GM12872 (cell line): ENCODE measurements at regions not wholly inside any gene's neighbourhood (a gene's known extent, or its start where the extent isn't known, plus 50 kb on each side); places are given as distances from the start of the nearest gene placed in this dataset.

ENCODE experiments used
- CTCF ChIP-seq: IDR thresholded peaks from 3 replicates; pipeline ENCODE4 v1.5.1; 2011; ENCODE audit warnings: low read depth, mild to moderate bottlenecking, low read length, moderate library complexity; ENCODE audit not compliant: insufficient read depth

DNA sequence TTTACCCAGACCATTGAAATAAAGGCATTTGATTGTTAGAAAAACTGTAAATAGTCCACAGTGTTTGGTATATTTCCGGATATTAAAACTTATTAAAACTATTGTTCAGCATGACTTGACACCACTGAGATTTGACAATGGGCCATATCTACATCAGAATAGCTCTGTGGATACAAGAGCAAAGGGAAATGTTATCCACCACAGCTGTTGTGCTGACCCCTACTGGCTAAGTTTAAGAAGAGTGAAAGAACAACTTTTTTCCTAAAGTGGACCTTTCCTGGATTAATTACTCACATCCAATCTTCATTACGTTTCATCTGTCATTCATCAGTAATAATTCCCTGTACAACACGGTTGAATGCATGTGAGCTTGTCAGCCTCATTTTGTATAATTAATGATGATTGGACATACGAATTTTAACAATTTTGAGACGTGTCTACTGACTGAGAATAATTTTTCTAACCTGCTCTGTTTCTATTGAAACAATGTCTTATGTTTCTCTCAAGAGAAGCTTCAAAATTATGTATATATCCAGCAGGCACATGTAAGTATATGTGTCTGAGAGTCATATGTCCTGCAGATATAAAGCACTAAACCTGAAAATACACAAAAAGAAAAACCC lies 1952.6 kb downstream of the MAT2B start:
- TF ChIP-seq CTCF, result peak; percentile 45

DNA sequence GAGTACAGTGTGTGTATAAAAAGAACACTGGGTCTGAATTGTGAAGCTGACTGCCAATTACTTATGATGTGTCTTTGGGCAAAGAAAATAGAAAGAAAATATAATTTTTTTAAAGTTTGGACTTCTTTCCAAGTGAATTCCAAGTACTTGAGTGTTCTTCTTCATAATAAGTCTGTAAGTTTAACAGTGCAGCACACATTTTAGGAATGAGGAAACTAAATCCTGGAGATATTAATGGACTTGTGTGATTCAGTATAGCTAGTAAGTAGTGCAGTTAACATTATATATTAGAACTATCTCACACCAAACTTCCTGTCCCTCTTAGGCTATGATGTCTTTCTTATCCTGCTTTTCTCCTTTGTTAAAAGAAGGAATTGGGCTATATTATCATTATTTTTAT lies 1953.8 kb downstream of the MAT2B start:
- no peak for TF ChIP-seq CTCF

DNA sequence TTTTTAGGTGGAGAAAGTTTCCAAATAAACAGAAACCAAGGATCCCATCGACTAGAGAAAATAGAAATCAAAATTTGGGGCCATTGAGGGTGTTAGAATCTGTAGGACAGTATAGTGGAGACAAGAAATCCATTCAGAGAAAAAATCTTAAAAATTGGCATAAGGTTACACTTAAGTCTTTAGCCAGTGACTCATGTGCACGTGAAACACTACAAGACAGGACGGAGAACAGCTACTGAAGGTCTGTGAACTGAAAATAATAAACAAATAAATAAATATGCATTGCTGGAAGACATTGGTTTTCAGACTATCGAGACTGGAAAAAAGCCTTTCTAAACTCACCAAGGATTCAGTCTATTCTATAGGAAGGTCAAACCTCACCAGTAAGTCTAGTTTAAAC lies 1955.5 kb downstream of the MAT2B start:
- TF ChIP-seq CTCF, result no peak

DNA sequence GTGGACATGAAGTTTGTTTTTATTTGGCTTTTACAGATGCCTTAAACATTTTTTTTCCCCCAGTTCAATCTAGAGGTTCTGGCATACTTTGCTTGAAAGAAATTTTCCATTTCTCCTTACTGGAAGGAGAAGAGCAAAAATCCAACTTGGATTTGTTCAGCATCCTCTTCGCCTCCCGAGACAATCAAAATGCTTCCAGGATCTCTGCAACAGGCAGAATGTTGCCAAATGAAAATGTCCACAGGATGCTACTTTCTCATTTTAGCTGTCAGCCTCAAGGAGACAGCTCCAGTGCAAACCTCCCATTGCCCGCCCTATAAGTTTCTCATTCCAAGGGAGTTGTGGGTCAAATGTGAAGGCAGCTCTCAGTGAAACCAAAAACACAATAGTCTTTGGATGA lies 1972.1 kb downstream of the MAT2B start:
- TF ChIP-seq CTCF, result no peak

GRCh38 chr5:165495829-165496380 lies 1990.5 kb downstream of the MAT2B start:
- no peak for TF ChIP-seq CTCF

DNA sequence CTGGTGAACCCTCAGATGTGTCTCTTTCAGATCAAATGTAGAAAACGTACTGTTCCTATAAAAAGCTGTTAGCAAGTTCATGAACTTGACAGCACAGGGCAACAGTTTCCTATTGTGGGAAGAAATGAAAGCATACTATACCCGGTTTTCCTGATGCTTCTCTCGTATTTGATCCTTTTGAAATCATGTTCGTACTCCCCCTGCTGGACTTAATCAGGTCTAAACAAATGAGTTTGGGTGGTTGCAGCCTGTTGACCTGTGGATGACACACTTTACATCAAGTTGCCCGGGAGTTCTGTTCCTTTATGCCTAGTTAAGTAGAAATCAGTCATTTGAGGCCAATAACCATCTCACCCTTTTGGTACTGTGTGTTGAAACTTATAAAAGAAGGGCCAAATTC lies 1992.3 kb downstream of the MAT2B start:
- peak; percentile 16; the same call in 1 of the 3 replicates for TF ChIP-seq CTCF

DNA sequence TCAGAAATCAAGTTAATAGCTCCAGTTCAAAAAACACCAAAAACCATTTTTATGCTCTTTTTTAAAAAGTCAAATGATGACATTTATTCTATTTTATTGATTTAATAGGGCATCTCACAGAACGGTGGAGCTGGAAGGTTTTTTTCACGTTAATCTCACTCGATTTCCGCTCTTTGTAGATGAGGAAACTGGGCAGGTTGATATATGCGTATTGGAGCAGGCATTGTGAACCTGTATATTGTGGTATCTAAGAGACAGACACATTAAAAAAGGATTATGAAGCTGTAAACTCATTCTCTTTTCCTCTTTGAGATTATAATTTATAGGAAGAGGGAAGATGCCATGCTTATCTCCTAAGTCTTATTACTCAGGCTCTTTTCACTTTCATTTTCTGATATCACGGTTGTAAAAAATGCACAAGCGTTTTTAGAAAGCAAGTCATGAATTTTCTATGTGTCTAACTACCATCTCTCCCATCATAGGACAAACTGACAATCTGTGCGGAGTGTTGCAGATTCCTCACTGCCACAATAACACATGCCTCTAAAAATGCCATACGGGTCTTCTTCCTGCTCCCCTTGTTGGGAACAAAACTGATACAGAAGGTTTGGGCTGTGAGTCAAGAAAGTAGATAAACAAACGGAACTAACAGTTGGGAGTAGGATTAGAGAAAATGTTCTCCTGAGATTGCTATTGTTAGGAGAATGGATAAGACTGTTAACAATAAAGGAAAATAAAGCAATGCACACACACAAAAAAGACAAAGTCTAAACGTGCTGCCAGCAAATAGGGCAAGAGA lies 1997.7 kb downstream of the MAT2B start:
- TF ChIP-seq CTCF, result no peak
